H1 (cell line): ENCODE measurements at regions not wholly inside any gene's neighbourhood (a gene's known extent, or its start where the extent isn't known, plus 50 kb on each side); places are given as distances from the start of the nearest gene placed in this dataset.

Experiments
- ASH2L ChIP-seq: fragments of 200-600, 300-600 bp; sonication (generic); IDR thresholded peaks from one replicate; pipeline ENCODE4 v1.7.1; 2017; ENCODE audit warnings: low read length
- ATF3 ChIP-seq: IDR thresholded peaks from 2 replicates; pipeline ENCODE4 v1.6.1; 2011; ENCODE audit warnings: low read depth, mild to moderate bottlenecking, low read length; ENCODE audit not compliant: insufficient read depth
- CEBPB ChIP-seq: IDR thresholded peaks from 2 replicates; pipeline ENCODE4 v1.6.1; 2012; ENCODE audit warnings: low read depth, low read length
- CHD7 ChIP-seq: fragments of 300-600 bp; sonication (generic); IDR thresholded peaks from 2 replicates; pipeline ENCODE4 v1.7.1; 2012; ENCODE audit warnings: low read length, moderate library complexity, mild to moderate bottlenecking, inconsistent platforms; ENCODE audit not compliant: insufficient replicate concordance
- CREB1 ChIP-seq: IDR thresholded peaks from 2 replicates; pipeline ENCODE4 v1.6.1; 2012; ENCODE audit warnings: inconsistent platforms
- EGR1 ChIP-seq: IDR thresholded peaks from 2 replicates; pipeline ENCODE4 v1.6.1; 2011; ENCODE audit warnings: low read depth, low read length, borderline replicate concordance
- EZH2 ChIP-seq: fragments of 200-600 bp; sonication (generic); IDR thresholded peaks from 2 replicates; pipeline ENCODE4 v1.7.1; 2012; ENCODE audit warnings: low read depth, mild to moderate bottlenecking, moderate library complexity, low read length, inconsistent platforms; ENCODE audit not compliant: severe bottlenecking
- GTF2F1 ChIP-seq: IDR thresholded peaks from 2 replicates; pipeline ENCODE4 v1.6.1; 2012; ENCODE audit warnings: low read depth, low read length, improper control_type of control experiment, borderline replicate concordance
- KDM4A ChIP-seq: IDR thresholded peaks from one replicate; pipeline ENCODE4 v1.7.1; 2012; ENCODE audit warnings: low read depth, mild to moderate bottlenecking, moderate library complexity, low read length, inconsistent platforms; ENCODE audit not compliant: severe bottlenecking
- SP4 ChIP-seq: IDR thresholded peaks from 2 replicates; pipeline ENCODE4 v1.6.1; 2012; ENCODE audit warnings: low read length, inconsistent platforms
- TF ChIP-seq, protein P1 (sequence below): IDR thresholded peaks from 2 replicates; pipeline ENCODE4 v1.6.1; 2012; ENCODE audit warnings: inconsistent platforms

DNA sequence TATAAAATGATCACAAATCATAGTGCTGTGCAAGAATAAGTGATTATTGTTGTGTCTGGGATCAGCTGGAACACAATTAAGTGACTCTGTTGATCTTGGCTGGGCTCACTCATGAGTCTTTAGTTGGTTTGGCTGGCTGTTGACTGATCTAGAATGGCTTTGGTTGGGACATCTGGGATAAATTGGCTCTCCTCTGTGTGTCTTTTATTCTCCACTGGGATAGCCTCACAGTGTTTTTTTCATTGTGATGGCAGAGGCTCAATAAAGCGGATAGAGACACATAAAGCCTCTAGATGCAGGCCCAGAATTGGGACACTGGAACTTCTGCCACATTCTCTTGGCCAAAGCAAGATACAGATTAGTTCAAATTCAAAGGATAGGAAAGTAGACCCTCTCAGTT is 735.6 kb downstream of the PDCD6IP start (continued):
- no peak for TF ChIP-seq CHD7
- TF ChIP-seq ATF3 = no peak
- TF ChIP-seq ASH2L = no peak
- TF ChIP-seq EGR1 = no peak
- no peak for TF ChIP-seq KDM4A
- no peak for TF ChIP-seq CREB1
- TF ChIP-seq GTF2F1 = no peak
- TF ChIP-seq CEBPB = no peak
- TF ChIP-seq, protein P1, sequence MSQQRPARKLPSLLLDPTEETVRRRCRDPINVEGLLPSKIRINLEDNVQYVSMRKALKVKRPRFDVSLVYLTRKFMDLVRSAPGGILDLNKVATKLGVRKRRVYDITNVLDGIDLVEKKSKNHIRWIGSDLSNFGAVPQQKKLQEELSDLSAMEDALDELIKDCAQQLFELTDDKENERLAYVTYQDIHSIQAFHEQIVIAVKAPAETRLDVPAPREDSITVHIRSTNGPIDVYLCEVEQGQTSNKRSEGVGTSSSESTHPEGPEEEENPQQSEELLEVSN = no peak
- TF ChIP-seq SP4 = no peak
- no peak for TF ChIP-seq EZH2
